Retina (tissue), 1 donor: ENCODE measurements at regions not wholly inside any gene's neighbourhood (a gene's known extent, or its start where the extent isn't known, plus 50 kb on each side); places are given as distances from the start of the nearest gene placed in this dataset.

Experiments
- DNase-seq: peaks from one replicate; pipeline ENCODE4 v3.0.0-alpha.2; 2016

DNA sequence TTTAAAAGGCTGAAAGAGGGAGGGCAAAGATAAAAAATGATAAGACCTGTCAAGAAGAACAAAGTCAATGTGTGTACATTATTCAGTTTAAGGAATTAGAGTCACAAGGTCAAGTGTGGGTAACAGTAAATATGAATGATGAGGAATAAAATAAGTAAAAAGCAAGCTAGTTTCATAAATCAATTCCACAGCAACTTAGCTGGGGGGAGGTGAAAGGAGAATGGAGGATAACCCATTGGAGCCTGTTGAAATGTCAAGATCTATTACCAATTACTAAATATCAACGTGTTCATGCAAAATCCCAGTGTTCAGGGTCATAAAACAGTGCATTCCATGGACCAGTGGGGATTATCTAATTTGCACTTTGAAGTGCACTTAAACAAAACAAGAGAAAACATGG, 242.9 kb downstream of the TBX18 start:
- no peak for DNase-seq

DNA sequence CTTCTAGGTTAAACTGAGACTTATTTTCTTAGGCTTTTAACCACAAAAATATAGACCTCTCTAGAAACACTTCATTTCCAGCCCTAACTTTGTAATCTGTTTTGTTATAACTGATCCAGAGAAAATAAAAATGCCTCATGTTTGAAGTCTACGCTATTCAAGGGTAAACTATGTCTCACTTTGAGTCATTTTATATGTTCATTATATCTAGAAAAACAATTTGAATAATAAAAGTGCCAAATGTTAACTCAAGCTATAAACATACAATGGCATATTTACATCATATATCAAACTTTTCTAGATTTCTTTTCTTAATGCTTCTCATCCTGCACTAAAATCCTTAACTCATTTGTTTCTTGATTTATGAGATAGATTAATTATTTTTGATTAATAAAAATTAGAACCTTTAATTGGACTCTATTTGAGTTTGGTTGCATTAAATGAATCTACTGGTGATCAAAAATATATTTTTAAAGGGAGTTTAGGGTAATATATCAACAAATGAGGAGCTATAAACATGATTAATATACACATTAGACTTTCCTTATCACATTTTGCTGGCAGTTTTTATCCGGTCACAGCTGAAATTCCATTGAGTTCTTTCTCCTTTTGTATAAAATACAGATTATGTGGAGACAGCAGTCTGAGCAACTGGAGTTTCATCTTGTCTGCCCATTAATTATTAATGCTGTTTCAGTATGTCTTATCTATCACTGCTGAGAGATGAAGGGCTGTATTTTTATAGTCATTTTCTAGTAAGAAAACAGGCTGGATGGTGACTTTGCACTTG, 246.5 kb downstream of the TBX18 start:
- no peak for DNase-seq

DNA sequence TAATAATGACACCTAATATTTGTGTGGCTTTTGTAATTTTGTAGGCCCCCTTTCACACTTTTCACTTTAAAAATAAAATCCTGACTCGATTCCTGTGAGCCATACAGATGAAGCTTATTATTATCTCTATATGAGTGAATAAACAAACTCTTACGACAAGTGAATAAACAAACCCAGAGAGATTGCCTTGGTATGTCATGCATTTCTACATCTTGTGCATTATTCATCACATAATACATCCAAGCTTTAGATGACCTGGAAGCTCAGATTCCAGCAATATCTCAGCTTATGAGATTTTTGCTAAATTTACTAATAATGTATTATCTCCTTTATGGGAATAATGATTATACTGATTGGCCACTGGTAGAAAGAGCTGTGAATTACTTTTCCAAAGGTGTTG, 248.2 kb downstream of the TBX18 start:
- DNase-seq, result no peak

DNA sequence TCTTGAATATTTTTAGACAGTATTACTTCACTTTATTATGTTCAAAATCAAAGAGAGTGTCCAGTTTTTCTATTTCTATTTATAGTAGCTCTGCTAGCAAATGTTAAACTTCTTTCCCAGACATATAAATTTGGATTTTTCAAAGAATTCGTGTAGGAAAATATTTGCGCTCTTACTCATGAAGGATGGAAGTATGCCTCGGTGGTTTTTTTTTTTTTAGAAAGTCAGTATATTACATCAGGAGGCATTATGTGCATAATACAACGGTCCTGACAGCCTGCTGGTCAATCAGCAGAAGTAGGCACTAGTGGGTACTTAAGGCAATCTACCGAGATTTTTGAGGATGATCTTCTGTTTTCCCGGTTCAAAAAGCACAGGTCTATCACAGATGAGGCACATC, 249.3 kb downstream of the TBX18 start:
- no peak for DNase-seq

DNA sequence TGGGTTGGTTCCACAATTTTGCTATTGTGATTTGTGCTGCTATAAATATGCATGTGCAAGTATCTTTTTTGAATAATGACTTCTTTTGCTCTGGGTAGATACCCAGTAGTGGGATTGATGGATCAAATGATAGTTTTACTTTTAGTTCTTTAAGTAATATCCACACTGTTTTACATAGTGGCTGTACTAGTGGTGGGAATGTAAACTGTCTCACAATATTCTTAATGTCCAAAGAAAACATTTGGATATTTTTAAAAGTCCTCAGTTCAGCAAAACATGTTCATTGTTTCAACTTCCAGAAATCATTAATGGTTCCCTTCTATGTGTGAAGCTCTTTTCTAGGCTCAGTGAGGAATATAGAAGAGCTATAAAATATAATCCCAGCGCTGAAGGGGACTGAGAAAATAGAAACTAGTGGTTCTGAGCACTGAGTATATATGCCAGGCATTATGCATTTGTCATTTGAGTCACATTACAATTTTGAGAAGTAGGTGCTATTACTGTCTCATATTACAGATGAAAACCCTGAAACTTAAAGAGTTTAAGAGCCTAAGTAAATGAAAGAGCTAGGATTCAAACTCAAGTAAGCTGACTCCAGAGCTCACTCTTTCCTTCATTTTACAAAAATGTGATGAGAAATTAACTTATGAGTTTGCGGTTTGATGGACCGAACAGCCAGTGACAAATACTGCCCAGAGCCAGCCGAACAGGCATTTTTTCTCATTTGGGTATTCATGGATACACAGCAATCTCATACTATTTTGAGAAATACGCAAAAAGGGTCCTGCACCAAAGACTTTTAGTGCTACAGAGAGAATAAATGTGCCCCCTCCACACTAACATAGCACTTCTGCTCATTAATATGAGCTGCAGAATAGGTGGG, 250.1 kb downstream of the TBX18 start:
- DNase-seq, result no peak

DNA sequence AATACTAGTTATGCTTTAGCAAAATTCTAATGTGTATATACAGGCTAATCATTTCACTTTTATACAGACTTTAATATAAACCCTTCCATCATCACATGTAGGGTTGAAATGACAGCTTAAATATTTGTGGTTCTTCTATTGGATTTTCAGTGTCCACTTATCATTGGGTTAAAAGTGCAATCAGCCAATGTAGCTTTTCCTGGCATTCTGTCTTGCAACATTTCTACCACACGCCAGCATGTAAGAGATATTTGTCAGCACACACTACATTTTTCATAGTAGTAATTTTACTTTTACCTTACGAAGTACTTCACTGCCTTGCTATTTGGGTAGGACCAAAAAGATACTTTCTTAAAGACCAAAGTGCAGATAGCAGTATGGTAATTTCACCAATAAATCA, 252.0 kb downstream of the TBX18 start:
- no peak for DNase-seq

DNA sequence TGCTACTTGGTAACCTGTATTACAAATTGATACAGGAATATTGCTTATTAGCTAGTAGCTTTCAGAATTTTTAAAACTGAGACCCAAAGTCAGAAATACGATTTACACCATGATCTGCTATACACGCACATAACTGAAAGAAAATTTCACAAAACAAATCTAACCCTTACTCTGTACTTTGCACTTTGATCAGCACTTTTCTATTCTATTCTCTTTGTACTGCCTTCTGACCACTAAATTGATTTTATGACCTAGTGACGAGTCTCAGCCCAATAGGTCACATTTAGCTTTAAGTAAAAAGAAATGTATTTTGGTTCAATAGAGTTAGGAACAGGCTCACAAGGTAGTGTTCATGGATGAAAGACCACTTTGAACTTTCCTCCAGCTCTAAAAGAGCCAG, 252.5 kb downstream of the TBX18 start:
- DNase-seq, result no peak

DNA sequence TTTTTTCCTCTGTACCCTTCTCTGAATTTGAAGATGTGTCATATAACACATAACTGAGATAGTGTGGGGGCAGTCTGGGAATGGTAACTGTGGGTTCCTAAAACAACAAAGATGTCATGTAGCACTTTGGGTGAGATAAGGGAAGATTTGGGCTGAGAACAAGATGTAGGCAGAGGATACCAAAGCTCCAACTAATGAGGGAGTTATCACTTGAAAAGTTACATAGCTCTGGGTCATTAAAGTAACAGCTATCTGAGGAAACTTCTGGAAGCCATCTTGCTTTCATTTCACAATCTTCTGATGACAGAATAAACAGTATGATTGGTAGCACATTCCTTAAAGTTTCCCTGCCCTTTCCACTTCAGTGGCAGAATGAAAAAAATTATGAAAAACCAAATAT, 255.4 kb downstream of the TBX18 start:
- no peak for DNase-seq

DNA sequence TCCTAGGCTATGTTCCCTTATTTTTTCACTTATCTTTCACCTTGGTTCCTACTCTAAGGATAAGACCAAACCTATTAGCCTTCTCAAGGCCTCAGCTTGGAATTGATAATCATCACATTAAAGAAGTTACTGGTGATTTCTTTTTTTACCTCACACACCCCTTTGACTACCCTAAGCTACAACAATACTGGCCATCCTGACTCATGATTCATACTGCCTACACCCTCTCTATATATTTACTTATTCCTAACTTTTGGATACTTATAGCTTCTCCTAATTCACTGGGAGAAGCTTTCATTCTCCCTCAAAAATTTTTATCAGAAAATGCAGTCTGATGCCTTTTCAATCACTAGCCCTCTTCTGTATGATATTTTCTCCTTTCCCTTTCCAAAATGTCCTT, 256.1 kb downstream of the TBX18 start:
- DNase-seq, result no peak

DNA sequence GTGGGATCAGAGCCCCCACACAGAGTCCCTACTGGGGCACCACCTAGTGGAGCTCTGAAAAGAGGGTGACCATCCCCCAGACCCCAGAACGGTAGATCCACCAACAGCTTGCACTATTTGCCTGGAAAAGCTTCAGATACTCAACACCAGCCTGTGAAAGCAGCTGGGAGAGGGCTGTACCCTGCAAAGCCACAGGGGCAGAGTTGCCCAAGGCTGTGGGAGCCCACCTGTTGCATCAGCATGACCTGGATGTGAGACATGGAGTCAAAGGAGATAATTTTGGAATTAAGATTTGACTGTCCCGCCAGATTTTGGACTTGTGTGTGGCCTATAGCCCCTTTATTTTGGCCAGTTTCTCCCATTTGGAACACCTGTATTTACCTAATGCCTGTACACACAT, 260.4 kb downstream of the TBX18 start:
- DNase-seq, result no peak

DNA sequence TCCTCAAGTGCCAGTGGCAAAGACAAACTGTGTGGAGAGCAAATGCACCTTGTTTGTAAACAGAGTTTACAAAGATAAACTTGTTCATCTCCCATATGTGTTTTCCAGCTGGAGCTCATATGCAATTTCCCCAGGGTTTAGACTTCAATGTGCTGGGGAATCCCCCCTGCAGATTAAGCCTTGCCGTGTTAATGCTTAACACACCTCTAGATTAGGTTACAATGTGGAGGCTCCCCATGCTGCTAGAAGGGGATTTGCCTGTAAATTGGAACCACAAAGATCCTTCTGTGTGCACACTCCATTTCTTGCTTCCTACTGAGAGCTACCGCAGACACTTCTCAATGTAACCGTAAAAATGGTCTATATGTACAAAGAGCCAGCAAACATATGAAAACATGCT, 263.1 kb downstream of the TBX18 start:
- DNase-seq, result no peak

DNA sequence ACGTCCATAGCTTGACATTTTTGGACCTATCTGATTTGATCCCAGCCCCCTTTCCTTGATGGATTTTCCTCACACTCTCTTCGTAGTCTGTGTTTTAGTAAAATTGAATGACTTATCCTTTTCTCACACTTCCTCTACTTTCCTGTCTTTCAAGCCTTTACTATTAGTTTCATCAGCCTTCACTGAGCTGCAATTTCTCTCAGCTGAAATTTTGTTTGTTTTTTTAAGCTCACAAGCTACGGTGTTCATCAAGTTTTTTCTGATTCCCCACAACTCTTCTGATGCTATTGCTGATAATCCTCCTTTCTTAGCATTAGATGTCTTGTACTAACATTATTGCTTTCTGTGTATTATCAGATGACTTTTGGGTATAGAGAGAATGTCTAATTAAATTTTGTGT, 263.7 kb downstream of the TBX18 start:
- DNase-seq, result no peak

DNA sequence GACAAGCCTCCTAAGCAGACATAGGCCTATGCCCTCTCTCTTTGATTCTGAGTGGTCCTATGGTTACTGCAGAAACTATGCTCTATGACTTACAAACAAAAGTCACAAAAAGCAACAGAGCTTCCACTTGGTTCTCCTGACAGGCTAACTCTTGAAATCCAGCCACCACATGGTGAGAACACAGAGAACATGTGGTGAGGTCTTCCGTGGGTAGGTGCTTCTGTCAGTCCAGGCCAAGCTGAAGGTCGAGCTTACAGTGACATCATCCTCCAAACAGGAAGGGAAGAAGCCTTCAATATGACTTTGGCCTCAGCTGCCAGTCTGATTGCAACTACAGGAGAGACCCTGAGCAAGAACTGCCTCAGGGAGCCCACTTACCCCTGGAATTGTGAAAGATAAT, 265.5 kb downstream of the TBX18 start:
- DNase-seq, result no peak

DNA sequence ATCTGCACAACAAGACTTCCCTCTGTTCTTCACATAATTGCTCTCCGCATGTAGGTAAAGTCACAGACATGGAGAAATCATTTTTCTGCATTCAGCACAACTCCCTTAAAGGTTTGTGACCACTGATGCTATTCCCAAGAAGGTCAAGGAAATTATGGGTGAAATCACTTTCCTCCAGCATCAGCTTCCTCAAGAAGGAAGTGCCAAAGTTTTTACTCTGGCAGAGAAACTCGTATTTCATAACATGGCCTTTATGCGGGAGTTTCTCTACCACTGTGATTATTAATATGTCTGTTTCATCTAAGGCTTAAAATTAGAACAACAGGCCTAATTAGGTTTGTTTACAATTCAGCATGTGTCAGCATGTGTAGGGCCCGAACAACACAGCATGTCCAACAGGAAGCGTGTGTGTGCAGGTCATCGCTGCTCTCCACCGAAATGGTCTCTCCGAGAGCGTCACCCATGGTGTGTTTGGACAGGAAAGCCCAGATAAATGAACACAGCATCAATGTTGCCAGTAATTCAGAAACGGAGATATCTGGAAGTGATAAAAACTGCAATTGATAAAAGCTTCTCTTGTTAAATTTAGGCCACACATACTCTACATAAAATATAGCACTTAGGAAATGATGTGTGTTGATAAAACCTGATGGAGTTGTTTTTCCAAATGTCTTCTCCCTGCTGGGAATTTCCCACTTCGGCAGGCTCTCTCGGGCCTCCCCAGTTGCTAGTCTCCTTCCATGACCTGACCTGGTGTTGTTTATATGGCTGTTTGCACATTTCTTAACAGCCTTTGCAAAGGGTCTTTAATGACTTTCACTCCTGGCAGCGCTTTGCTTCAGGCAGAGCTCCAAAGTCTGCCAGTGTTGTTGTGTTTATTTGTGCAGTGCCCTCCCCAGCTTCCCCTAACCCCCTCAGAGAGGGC, 265.1 kb upstream of the CEP162 start:
- DNase-seq, result no peak

DNA sequence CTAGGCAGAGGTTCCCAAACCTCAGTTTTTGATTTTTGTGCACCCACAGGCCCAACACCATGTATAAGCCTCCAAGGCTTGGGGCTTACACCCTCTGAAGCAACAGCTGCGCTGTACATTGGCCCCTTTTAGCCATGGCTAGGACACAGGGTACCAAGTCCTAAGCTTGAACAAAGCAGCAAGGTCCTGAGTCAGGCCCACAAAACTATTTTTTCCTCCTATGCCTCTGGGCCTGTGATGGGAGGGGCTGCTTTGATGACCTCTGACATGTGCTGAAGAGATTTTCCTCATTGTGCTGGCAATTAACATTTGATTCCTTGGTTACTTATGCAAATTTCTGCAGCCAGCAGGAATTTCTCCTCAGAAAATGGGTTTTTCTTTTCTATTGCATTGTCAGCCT, 262.2 kb upstream of the CEP162 start:
- DNase-seq, result no peak

DNA sequence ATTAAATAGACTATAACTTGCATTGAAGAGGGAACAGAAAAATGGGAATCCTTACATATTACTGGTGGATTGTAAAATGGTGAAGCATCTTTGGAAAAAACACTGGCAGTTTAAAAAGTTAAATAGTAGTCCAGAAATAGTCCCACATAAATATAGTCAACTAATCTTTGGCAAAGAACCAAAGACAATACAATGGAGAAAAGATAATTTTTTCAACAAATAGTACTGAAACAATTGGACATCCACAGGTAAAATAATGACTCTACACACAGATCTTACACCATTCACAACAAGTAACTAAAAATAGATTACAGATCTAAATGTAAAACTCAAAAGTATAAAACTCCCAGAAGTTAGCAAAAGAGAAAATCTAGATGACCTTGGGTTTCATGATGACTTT, 259.1 kb upstream of the CEP162 start:
- no peak for DNase-seq

DNA sequence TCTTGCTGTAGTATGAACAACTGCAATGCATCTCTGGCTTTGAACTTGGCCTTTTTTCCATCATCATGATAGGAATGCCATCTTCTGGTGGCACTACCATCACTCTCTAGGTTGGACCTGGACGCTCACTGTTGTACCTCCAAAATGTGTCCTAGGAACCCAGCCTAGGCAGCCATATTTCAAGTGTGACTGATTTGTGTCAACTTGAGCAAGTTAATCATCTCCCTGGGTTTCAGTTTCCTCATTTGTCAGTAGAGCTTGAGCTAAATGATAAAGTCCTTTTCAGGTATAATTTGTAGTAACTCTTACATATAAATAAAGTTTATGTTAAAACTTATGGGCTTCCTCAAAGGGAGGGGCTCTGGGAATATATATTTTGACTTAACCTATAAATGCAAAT, 241.7 kb upstream of the CEP162 start:
- DNase-seq, result no peak

DNA sequence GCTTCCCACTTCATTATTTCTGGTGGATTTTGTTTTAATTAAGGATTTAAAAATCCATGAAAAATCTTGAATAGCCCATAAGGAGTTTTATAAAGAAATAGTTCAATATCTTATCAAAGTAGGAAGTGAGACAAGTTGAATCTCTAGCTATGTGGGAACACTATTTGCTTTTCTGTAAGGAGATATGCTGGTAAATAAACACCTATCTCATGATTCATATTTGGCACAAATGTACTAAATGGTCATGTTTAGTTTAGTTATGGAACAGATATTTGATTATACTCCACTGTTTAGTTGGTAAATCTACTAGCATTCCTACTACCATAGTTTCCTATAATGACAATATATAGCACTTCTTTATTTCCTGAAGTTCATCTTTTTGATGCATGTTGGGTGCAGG, 239.9 kb upstream of the CEP162 start:
- no peak for DNase-seq

DNA sequence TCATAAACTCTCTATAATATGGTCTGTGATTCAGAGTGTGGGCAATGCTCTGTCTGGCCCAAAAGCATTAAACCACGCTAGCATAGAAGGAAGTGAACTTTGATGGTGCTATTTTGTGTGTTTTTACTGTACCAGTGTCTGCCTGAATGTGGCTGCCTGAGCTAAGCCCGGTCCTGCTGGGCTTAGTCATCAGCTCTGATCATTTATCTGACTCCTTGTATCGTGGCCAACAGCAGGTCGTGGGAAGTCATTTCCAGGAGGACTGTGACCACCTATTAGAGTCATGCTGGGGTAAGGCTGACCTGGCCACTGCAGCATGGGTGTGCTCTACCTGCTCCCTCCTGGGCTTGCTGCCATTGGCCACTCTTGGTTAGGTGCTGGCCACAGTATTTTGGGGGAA, 239.1 kb upstream of the CEP162 start:
- DNase-seq, result no peak

DNA sequence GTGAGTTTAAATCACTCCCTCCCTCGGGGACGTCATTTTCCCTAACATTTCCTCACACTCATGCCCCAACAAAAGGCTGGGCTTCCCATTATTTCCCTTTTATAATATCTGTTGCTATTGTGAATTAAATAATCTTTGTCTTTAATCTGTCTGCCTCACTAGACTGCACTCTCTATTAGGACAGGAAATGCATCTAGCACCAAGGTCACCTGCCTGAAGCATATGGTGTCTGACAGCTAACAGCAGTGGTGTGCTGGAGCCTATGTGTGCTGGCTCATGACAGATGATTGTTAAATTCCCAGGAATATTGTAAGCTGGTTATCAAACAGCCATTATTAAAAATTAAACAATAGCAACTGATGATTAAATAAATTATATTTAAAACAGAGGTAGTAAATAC, 237.0 kb upstream of the CEP162 start:
- DNase-seq, result no peak

DNA sequence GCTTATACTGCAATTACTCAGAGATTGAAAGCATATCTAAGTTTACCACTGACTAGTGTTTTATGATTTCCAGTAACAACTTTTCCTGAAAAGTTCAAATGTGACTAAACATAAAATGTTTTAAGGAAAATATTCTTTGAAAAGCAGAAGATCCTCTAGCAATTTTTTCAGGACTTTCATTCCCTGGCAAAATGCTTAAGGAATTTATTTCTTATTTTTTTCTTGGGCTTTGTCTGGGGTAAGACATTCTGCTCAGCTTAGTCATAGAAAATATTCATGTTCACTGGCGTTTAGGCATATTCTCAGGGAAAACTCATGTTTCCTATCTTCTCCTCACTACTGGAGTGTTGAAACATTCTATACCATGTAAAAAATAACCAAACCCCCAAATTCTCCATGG, 235.3 kb upstream of the CEP162 start:
- DNase-seq, result no peak

DNA sequence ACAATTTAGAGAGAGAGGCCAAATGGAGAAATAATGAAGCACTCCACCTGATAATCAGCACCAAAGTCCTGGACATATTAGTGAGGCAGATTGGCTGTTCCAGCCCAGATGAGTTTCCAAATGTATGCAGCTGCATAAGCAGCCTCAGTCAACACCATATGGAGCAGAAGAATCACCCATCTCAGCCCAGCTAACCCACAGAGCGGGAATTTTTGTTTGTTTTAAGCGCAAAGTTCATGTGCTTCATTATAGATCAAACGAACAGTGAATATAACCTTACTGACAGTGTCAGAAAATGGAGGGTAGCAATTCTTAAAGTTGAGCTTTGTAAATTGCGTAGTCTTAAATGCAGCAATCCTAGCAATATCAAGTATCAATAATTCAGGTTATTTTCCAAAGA, 234.0 kb upstream of the CEP162 start:
- no peak for DNase-seq

DNA sequence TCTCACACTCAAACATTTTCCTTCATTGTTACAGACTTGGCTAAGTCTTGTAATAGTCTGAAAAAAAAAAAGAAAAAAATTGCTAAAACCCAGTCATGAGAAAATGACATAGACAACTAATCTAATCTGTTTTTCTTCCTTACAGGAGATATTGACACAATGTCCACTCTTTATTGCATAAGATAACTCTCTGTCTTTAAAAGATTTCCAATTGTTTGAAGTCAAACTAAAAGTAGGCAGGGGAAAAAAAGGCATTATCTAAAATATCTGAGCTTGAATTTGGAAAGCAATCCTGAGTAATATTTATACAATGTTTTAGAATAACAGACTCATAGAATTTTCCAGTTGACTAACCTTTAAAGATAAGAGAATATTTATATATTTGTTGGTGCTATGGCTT, 233.0 kb upstream of the CEP162 start:
- no peak for DNase-seq
